Neuronal stem cell (in vitro differentiated cells): ENCODE measurements at regions not wholly inside any gene's neighbourhood (a gene's known extent, or its start where the extent isn't known, plus 50 kb on each side); places are given as distances from the start of the nearest gene placed in this dataset.

Experiments used
- DNase-seq: peaks from one replicate; pipeline ENCODE4 v3.0.0-alpha.2; 2013; ENCODE audit warnings: low spot score
- H2AFZ ChIP-seq: one replicate; pipeline ENCODE4 v1.6.1; 2013; ENCODE audit warnings: mild to moderate bottlenecking, low read length, inconsistent platforms
- H2AK5ac ChIP-seq: 2 replicates; pipeline ENCODE4 v1.6.1; 2013; ENCODE audit warnings: low read depth, mild to moderate bottlenecking, inconsistent platforms, low read length, moderate library complexity, mixed read lengths
- H2BK120ac ChIP-seq: 2 replicates; pipeline ENCODE4 v1.6.1; 2013; ENCODE audit warnings: low read depth, mild to moderate bottlenecking, inconsistent platforms, low read length, moderate library complexity, mixed read lengths
- H2BK12ac ChIP-seq: one replicate; pipeline ENCODE4 v1.6.1; 2013; ENCODE audit warnings: low read length, inconsistent platforms
- H2BK15ac ChIP-seq: 2 replicates; pipeline ENCODE4 v1.6.1; 2013; ENCODE audit warnings: mild to moderate bottlenecking, low read length, inconsistent platforms, mixed read lengths
- H2BK5ac ChIP-seq: one replicate; pipeline ENCODE4 v1.6.1; 2013; ENCODE audit warnings: inconsistent platforms, mild to moderate bottlenecking, low read length, moderate library complexity
- H3K14ac ChIP-seq: one replicate; pipeline ENCODE4 v1.6.1; 2013; ENCODE audit warnings: low read length, inconsistent platforms
- H3K18ac ChIP-seq: 2 replicates; pipeline ENCODE4 v1.6.1; 2013; ENCODE audit warnings: low read length, inconsistent platforms
- H3K23ac ChIP-seq: 2 replicates; pipeline ENCODE4 v1.6.1; 2013; ENCODE audit warnings: low read depth, mild to moderate bottlenecking, mixed read lengths, low read length, inconsistent platforms; ENCODE audit not compliant: poor library complexity
- H3K27ac ChIP-seq: replicated peaks from 3 replicates; pipeline ENCODE4 v1.5.1; 2013; ENCODE audit warnings: low read length, inconsistent platforms
- H3K27me3 ChIP-seq, 3 experiments: 2 replicates each; pipeline ENCODE4 v1.6.1; 2013; ENCODE audit warnings: low read length in 3 of 3, mild to moderate bottlenecking in 2 of 3, inconsistent platforms in 1 of 3, low read depth in 1 of 3, mixed read lengths in 1 of 3, moderate library complexity in 1 of 3; ENCODE audit not compliant: control insufficient read depth in 3 of 3, insufficient read depth in 3 of 3
- H3K36me3 ChIP-seq, 2 donors: replicated peaks in 1 of 2; 2 replicates each; pipeline ENCODE4 v1.6.1; 2013; ENCODE audit warnings: low read length in 2 of 2; ENCODE audit not compliant: control insufficient read depth in 2 of 2, insufficient read depth in 2 of 2
- H3K4ac ChIP-seq: 2 replicates; pipeline ENCODE4 v1.6.1; 2013; ENCODE audit warnings: inconsistent platforms, mild to moderate bottlenecking, low read length, moderate library complexity
- H3K4me1 ChIP-seq, 2 donors: 1 replicate in 1 of 2; 2 replicates in 1 of 2; pipeline ENCODE4 v1.6.1; 2013; ENCODE audit warnings: low read length in 2 of 2, low read depth in 1 of 2; ENCODE audit not compliant: control insufficient read depth in 2 of 2, insufficient read depth in 1 of 2
- H3K4me2 ChIP-seq: one replicate; pipeline ENCODE4 v1.6.1; 2013; ENCODE audit warnings: mild to moderate bottlenecking, low read length, inconsistent platforms; ENCODE audit not compliant: insufficient read depth, poor library complexity, severe bottlenecking
- H3K4me3 ChIP-seq, 2 donors: 2 replicates each; pipeline ENCODE4 v1.5.1; 2013; ENCODE audit warnings: low read length in 2 of 2, mild to moderate bottlenecking in 2 of 2, inconsistent platforms in 1 of 2, moderate library complexity in 1 of 2
- H3K79me1 ChIP-seq: one replicate; pipeline ENCODE4 v1.6.1; 2013; ENCODE audit warnings: low read depth, mild to moderate bottlenecking, inconsistent platforms, low read length, moderate library complexity
- H3K9ac ChIP-seq: one replicate; pipeline ENCODE4 v1.6.1; 2013; ENCODE audit warnings: mild to moderate bottlenecking, low read depth, low read length, inconsistent platforms; ENCODE audit not compliant: poor library complexity
- H3K9me3 ChIP-seq, 2 donors: replicated peaks in 1 of 2; 2 replicates each; pipeline versions ENCODE3 to v1.6.1; 2013; ENCODE audit warnings: low read length in 2 of 2, mild to moderate bottlenecking in 2 of 2, inconsistent platforms in 1 of 2, low read depth in 1 of 2, mixed read lengths in 1 of 2, moderate library complexity in 1 of 2; ENCODE audit not compliant: control insufficient read depth in 2 of 2, insufficient read depth in 1 of 2
- H4K8ac ChIP-seq: one replicate; pipeline ENCODE4 v1.6.1; 2013; ENCODE audit warnings: low read depth, mild to moderate bottlenecking, inconsistent platforms, low read length, moderate library complexity
- H4K91ac ChIP-seq: one replicate; pipeline ENCODE4 v1.6.1; 2013; ENCODE audit warnings: low read length, low read depth, mild to moderate bottlenecking, inconsistent platforms; ENCODE audit not compliant: poor library complexity
- WGBS, 2 donors: extraction: QIAGEN DNeasy Blood & Tissue Kit; methylation state at CpG; one replicate each; pipeline ENCODE4 v1.1.7; 2013; ENCODE audit warnings: missing lambda C conversion rate in 2 of 2, mixed read lengths in 1 of 2; ENCODE audit not compliant: insufficient read length in 2 of 2, insufficient replicate concordance in 1 of 2; ENCODE audit errors: extremely low coverage in 2 of 2; 5-methylcytosine and 5-hydroxymethylcytosine counted together

- no peak overlapping the region for H2BK120ac ChIP-seq
- no peak overlapping the region for H2BK5ac ChIP-seq
- H3K14ac ChIP-seq = no peak overlapping the region
- no peaks in the 10 kb centered on the region for H3K36me3 ChIP-seq
- no peak overlapping the region for H2BK15ac ChIP-seq
- H2BK12ac ChIP-seq = no peak overlapping the region
- H3K23ac ChIP-seq = no peak overlapping the region
- H3K79me1 ChIP-seq = no peaks in the 10 kb centered on the region
- H3K27me3 ChIP-seq = no peaks in the 10 kb centered on the region
- H3K4me1 ChIP-seq = peaks cover 0 to 3% of the 10 kb centered on the region in 2 donors
- no peak overlapping the region for H3K4me2 ChIP-seq
- DNase-seq = no peak
- H2AK5ac ChIP-seq = no peak overlapping the region
- H3K4ac ChIP-seq = no peak overlapping the region
- H3K18ac ChIP-seq = no peak overlapping the region
- no peak overlapping the region for H4K8ac ChIP-seq
- no peak overlapping the region for H2AFZ ChIP-seq
- H3K9me3 ChIP-seq = no peaks in the 10 kb centered on the region
- no peak overlapping the region for H3K4me3 ChIP-seq
- H3K27ac ChIP-seq = no peak overlapping the region
- H4K91ac ChIP-seq = no peak overlapping the region
- no peak overlapping the region for H3K9ac ChIP-seq
Observed at GRCh38 chr9:11356067-11356466, 743.3 kb upstream of the PTPRD start.

- no peak overlapping the region for H2BK5ac ChIP-seq
Observed at GRCh38 chr9:11366585-11367129, 753.9 kb upstream of the PTPRD start.

GRCh38 chr9:11374926-11375325 lies 762.1 kb upstream of the PTPRD start:
- Histone ChIP-seq H2BK120ac (no peak overlapping the region), H3K4me2 (no peak overlapping the region), H2BK15ac (no peak overlapping the region), H4K8ac (no peak overlapping the region), H3K27ac (no peak overlapping the region), H3K36me3 (no peaks in the 10 kb centered on the region), H2BK5ac (no peak overlapping the region), H3K9ac (no peak overlapping the region), H3K4ac (no peak overlapping the region), H3K4me3 (no peak overlapping the region), H2AK5ac (no peak overlapping the region), H3K79me1 (no peaks in the 10 kb centered on the region), H2AFZ (no peak overlapping the region), H3K23ac (no peak overlapping the region), H2BK12ac (no peak overlapping the region), H3K9me3 (no peaks in the 10 kb centered on the region), H3K14ac (no peak overlapping the region), H4K91ac (no peak overlapping the region), H3K4me1 (peaks cover 0 to 2% of the 10 kb centered on the region in 2 donors), H3K18ac (no peak overlapping the region), H3K27me3 (no peaks in the 10 kb centered on the region)
- peak; percentile 1 for DNase-seq
- WGBS, 2 donors = 0 to 80% methylated on average over 1 of the region's 7 CpGs

More at GRCh38 chr9:11366585-11367129, 753.9 kb upstream of the PTPRD start:
- no peak overlapping the region for H4K91ac ChIP-seq
- no peak overlapping the region for H2BK120ac ChIP-seq
- H2BK15ac ChIP-seq = no peak overlapping the region
- peak overlapping the region; percentile 8 for H3K23ac ChIP-seq
- no peaks in the 10 kb centered on the region for H3K9me3 ChIP-seq
- H3K36me3 ChIP-seq = no peaks in the 10 kb centered on the region
- H3K9ac ChIP-seq = no peak overlapping the region
- H2BK12ac ChIP-seq = no peak overlapping the region
- H2AK5ac ChIP-seq = no peak overlapping the region
- H3K4me2 ChIP-seq = no peak overlapping the region
- no peak overlapping the region for H3K4me3 ChIP-seq
- H2AFZ ChIP-seq = no peak overlapping the region
- H3K27me3 ChIP-seq = no peaks in the 10 kb centered on the region
- no peak overlapping the region for H3K27ac ChIP-seq
- no CpG with 5 or more reads among the region's 14 CpGs for WGBS, 2 donors
- no peak overlapping the region for H3K14ac ChIP-seq
- no peak for DNase-seq
- H3K4ac ChIP-seq = no peak overlapping the region
- no peaks in the 10 kb centered on the region for H3K4me1 ChIP-seq
- no peaks in the 10 kb centered on the region for H3K79me1 ChIP-seq
- H3K18ac ChIP-seq = peak overlapping the region; percentile 70
- H4K8ac ChIP-seq = no peak overlapping the region

- DNase-seq = no peak
- Histone ChIP-seq H3K36me3 (no peaks in the 10 kb centered on the region), H2BK15ac (no peak overlapping the region), H3K9ac (no peak overlapping the region), H3K23ac (no peak overlapping the region), H3K4me3 (no peak overlapping the region), H3K18ac (no peak overlapping the region), H4K91ac (no peak overlapping the region), H3K4me1 (no peaks in the 10 kb centered on the region), H3K27ac (no peak overlapping the region), H3K9me3 (no peaks in the 10 kb centered on the region), H3K4me2 (no peak overlapping the region), H2AFZ (no peak overlapping the region), H2AK5ac (no peak overlapping the region), H3K4ac (no peak overlapping the region), H2BK5ac (no peak overlapping the region), H2BK12ac (no peak overlapping the region), H2BK120ac (no peak overlapping the region), H4K8ac (no peak overlapping the region), H3K14ac (no peak overlapping the region), H3K27me3 (no peaks in the 10 kb centered on the region), H3K79me1 (no peaks in the 10 kb centered on the region)
Observed at GRCh38 chr9:11402621-11403020, 789.8 kb upstream of the PTPRD start.
